Ovary (tissue), 7 donors: ENCODE measurements at regions not wholly inside any gene's neighbourhood (a gene's known extent, or its start where the extent isn't known, plus 50 kb on each side); places are given as distances from the start of the nearest gene placed in this dataset.

ENCODE experiments used
- DNase-seq, 5 donors: peaks; one replicate each; pipeline ENCODE4 v3.0.0-alpha.2; 2019 to 2020
- H3K27ac ChIP-seq, 2 donors: fragments of 200-600 bp; one replicate each; pipeline versions ENCODE4 v1.5.1 to v1.8.0; 2019 to 2022
- H3K27me3 ChIP-seq: fragments of 200-600 bp; one replicate; pipeline ENCODE4 v1.8.0; 2022
- H3K36me3 ChIP-seq: fragments of 200-600 bp; sonication (generic); one replicate; pipeline ENCODE4 v1.5.1; 2019
- H3K4me1 ChIP-seq: one replicate; pipeline ENCODE4 v1.8.1; 2013; ENCODE audit warnings: mild to moderate bottlenecking, moderate library complexity; ENCODE audit not compliant: insufficient read depth
- H3K4me3 ChIP-seq: fragments of 200-600 bp; sonication (generic); one replicate; pipeline ENCODE4 v1.5.1; 2017
- H3K9me3 ChIP-seq, 2 donors: fragments of 200-600 bp in 1 of 2; sonication (generic) in 1 of 2; one replicate each; pipeline versions ENCODE4 v1.5.1 to v1.8.1; 2013 to 2019; ENCODE audit warnings: mild to moderate bottlenecking in 1 of 2, moderate library complexity in 1 of 2
- EP300 ChIP-seq: sonication (generic); formaldehyde crosslinking; IDR thresholded peaks from one replicate; pipeline ENCODE4 v1.6.1; 2017; ENCODE audit warnings: antibody characterized with exemption
- POLR2A ChIP-seq: fragments of 450-650 bp; IDR thresholded peaks from one replicate; pipeline ENCODE4 v1.6.1; 2017; ENCODE audit warnings: antibody characterized with exemption, mild to moderate bottlenecking, moderate library complexity
- WGBS, 3 donors: extraction: QIAGEN DNeasy Blood & Tissue Kit in 1 of 3; methylation state at CpG; one replicate each; pipeline versions ENCODE4 v1.1.5 to v1.1.7; 2013 to 2017; 5-methylcytosine and 5-hydroxymethylcytosine counted together
- intact Hi-C, 4 donors: fragments of 100-400 bp; cut with DNase I; formaldehyde crosslinking; loops; one replicate each; pipeline versions ENCODE4 v1.11.0 to v1.15.1; 2022 to 2023
- TF ChIP-seq, protein P1 (sequence below), 3 donors: fragments of 450-650 bp in 2 of 3; fragments of 200-600 bp in 1 of 3; IDR thresholded peaks; one replicate each; pipeline versions ENCODE4 v1.5.1 to v1.8.0; 2016 to 2022; ENCODE audit warnings: antibody characterized with exemption in 3 of 3, mild to moderate bottlenecking in 1 of 3
- donor health status: DM: no; HTN: no; CAD: no; lungs with moderate emphysema.
- donor health status: DM: no; HTN: no; CAD: no.
- donor health status: Bipolar disorder and iron deficiency.
- donor health status: DM: no; HTN: no; CAD: no.
- donor health status: DM: yes; HTN: yes; CAD: no.

DNA sequence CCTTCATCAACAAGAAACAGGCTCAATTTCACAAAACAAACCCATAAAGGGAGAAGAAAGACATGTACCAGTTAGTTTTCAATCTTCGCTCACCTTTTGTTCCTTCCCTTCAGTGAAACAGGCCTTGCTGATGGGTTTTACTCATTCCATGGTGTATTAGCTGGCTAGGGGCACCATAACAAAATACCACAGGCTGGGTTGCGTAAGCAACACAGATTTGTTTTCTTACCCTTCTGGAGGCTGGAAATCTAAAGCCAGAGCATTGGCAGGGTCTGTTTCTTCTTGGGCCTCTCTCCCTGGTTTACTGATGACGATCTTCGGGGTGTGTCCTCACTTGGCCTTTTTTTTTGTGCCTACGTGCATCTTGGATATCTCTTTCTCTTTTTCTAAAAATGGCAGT, 383.4 kb upstream of the RBFOX1 start:
- intact Hi-C loops: no loop called here
- WGBS, 3 donors: 63 to 68% (median 63%) methylated on average over 5 of the region's 5 CpGs
- TF ChIP-seq, protein P1, sequence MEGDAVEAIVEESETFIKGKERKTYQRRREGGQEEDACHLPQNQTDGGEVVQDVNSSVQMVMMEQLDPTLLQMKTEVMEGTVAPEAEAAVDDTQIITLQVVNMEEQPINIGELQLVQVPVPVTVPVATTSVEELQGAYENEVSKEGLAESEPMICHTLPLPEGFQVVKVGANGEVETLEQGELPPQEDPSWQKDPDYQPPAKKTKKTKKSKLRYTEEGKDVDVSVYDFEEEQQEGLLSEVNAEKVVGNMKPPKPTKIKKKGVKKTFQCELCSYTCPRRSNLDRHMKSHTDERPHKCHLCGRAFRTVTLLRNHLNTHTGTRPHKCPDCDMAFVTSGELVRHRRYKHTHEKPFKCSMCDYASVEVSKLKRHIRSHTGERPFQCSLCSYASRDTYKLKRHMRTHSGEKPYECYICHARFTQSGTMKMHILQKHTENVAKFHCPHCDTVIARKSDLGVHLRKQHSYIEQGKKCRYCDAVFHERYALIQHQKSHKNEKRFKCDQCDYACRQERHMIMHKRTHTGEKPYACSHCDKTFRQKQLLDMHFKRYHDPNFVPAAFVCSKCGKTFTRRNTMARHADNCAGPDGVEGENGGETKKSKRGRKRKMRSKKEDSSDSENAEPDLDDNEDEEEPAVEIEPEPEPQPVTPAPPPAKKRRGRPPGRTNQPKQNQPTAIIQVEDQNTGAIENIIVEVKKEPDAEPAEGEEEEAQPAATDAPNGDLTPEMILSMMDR (IDR thresholded peaks at IDR 0.05): no peak
- TF ChIP-seq EP300 (no peak), POLR2A (no peak)

DNA sequence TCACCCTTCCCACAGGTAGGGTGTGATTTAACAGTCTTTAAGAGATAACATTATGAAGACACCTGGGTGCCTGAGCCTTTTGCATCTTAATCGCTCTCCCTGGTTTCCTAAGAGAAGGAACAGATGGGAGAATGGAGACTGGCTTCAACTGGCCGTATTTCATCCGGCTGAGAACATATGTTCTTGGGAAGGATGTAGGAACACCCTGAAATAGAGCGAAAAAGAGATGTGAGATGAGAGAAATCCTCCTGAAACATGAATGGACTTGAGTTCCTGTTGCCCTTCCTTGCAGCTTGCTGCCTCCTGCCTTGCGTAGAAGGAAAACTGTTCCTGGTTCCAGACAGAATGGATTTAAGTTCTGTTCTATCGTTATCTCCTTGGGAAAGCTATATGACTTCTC, 385.4 kb upstream of the RBFOX1 start:
- Histone ChIP-seq H3K9me3 (no peaks in the 10 kb centered on the region), H3K27me3 (no peaks in the 10 kb centered on the region), H3K27ac (no peak overlapping the region), H3K4me3 (no peak overlapping the region), H3K36me3 (no peaks in the 10 kb centered on the region), H3K4me1 (no peaks in the 10 kb centered on the region)
- WGBS, 3 donors: 46 to 80% (median 77%) methylated on average over 6 of the region's 6 CpGs
- TF ChIP-seq POLR2A: no peak
- TF ChIP-seq, protein P1 (IDR thresholded peaks at IDR 0.05): no peak
- no peak for TF ChIP-seq EP300
- intact Hi-C loops: no loop called here
- no peak for DNase-seq

More for the DNA sequence above, 383.4 kb upstream of the RBFOX1 start:
- no peak for DNase-seq
- Histone ChIP-seq H3K27me3 (no peaks in the 10 kb centered on the region), H3K36me3 (no peaks in the 10 kb centered on the region), H3K4me3 (no peak overlapping the region), H3K27ac (no peak overlapping the region), H3K9me3 (no peaks in the 10 kb centered on the region), H3K4me1 (no peaks in the 10 kb centered on the region)

DNA sequence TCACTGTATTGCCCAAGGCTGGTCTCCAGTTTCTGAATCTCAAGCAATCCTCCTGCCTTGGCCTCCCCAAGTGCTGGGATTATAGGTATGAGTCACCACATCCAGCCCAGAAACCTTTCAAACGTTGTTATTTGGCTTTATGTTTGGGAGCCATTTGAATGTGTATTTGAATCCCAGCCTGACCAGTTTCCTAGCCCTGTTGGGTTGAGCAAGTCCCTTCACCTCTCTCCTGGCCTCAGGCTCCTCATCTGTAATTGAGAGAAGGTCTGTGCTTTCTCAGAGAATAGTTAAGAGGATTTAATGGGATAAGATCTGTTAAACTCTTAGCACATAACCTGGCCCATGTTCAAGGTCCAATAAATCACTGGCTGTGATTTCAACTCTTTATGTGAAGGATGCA, 385.8 kb upstream of the RBFOX1 start:
- Histone ChIP-seq H3K27me3 (no peaks in the 10 kb centered on the region), H3K36me3 (no peaks in the 10 kb centered on the region), H3K4me3 (no peak overlapping the region), H3K4me1 (no peaks in the 10 kb centered on the region), H3K27ac (no peak overlapping the region), H3K9me3 (no peaks in the 10 kb centered on the region)
- DNase-seq: no peak
- no peak for TF ChIP-seq POLR2A
- TF ChIP-seq, protein P1 (IDR thresholded peaks at IDR 0.05): no peak
- TF ChIP-seq EP300: no peak
- intact Hi-C loops: no loop called here
- 33 to 71% (median 48%) methylated on average over 1 of the region's 1 CpG for WGBS, 3 donors

DNA sequence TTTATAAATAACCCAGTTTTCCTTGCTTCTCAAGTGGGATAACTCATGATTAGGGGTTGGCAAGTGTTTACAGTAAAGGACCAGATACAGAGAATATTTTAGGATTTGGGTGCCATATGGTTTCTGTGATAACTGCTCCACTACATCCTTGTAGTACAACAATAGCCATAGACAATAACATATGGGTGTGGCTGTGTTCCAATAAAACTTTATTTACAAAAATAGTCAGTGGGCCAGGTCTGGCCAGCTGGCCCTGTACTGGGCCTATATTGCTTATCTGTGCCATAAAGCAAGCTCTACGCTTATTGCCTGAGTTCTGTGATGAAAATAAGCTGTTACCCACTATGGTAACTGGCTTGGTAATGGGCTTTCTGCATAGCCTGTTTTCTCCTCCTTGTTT, 386.5 kb upstream of the RBFOX1 start:
- WGBS, 3 donors: 53 to 69% (median 65%) methylated on average over 1 of the region's 1 CpG
- Histone ChIP-seq H3K4me1 (no peaks in the 10 kb centered on the region), H3K9me3 (no peaks in the 10 kb centered on the region), H3K36me3 (no peaks in the 10 kb centered on the region), H3K4me3 (no peak overlapping the region), H3K27ac (no peak overlapping the region), H3K27me3 (no peaks in the 10 kb centered on the region)
- no peak for TF ChIP-seq EP300
- TF ChIP-seq POLR2A: no peak
- TF ChIP-seq, protein P1 (IDR thresholded peaks at IDR 0.05): no peak
- no peak for DNase-seq
- intact Hi-C loops: no loop called here

DNA sequence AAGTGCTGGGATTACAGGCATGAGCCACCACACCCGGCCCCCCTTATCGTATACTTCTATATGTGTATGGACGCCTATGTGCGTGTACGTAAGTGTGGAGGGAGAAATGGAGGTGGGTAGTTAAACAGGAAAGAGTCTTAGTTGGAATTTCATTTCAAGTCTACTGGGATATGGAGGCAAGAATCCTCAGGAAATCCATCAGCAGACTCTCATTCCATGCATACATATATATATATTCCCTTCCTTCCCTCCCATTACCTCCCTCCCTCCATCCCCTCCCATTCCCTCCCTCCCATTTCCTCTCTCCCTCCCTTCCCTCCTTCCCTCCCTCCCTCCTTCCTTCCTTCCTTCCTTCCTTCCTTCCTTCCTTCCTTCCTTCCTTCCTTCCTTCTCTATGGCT, 391.7 kb upstream of the RBFOX1 start:
- no peak for DNase-seq
- H3K4me3 ChIP-seq: no peak overlapping the region
- TF ChIP-seq POLR2A (no peak), EP300 (no peak)
- TF ChIP-seq, protein P1 (IDR thresholded peaks at IDR 0.05): no peak
- intact Hi-C loops: no loop called here
- WGBS, 3 donors: 86 to 96% (median 91%) methylated on average over 5 of the region's 5 CpGs
- H3K27ac ChIP-seq: no peak overlapping the region
- H3K27me3 ChIP-seq: no peaks in the 10 kb centered on the region
- H3K9me3 ChIP-seq: no peaks in the 10 kb centered on the region
- H3K36me3 ChIP-seq: no peaks in the 10 kb centered on the region
- no peaks in the 10 kb centered on the region for H3K4me1 ChIP-seq
